H1 (cell line): ENCODE measurements at regions not wholly inside any gene's neighbourhood (a gene's known extent, or its start where the extent isn't known, plus 50 kb on each side); places are given as distances from the start of the nearest gene placed in this dataset.

ENCODE experiments used
- CTCF ChIA-PET: fragments of 300-600 bp; sonication (Branson Sonifier 250); formaldehyde crosslinking; loops from one replicate; lab custom pipeline; 2021; ENCODE audit not compliant: partially characterized antibody; lab: Charles Lee
- POLR2A ChIA-PET: fragments of 300-600 bp; sonication (Branson Sonifier 250); formaldehyde crosslinking; loops from one replicate; lab custom pipeline; 2021; ENCODE audit warnings: inconsistent platforms; ENCODE audit not compliant: partially characterized antibody; lab: Charles Lee
- DNase-seq, 2 experiments: peaks; one replicate each; pipeline versions ENCODE4 v3.0.0 to v3.0.0-alpha.2; 2010 to 2022; ENCODE audit warnings: low spot score in 2 of 2, low read depth in 1 of 2, mixed read lengths in 1 of 2
- FAIRE-seq: peaks from 2 replicates; lab custom pipeline; 2011; peaks lifted over from hg19 to GRCh38; lab: Jason Lieb, UNC
- H2AFZ ChIP-seq: 2 replicates; pipeline ENCODE4 v1.8.1; 2012; ENCODE audit warnings: low read length, inconsistent platforms
- H2AK5ac ChIP-seq: 2 replicates; pipeline ENCODE4 v1.6.1; 2013; ENCODE audit warnings: low read depth, low read length
- H2BK120ac ChIP-seq: replicated peaks from 2 replicates; pipeline ENCODE3; 2013; ENCODE audit warnings: low read depth, low read length, inconsistent platforms
- H2BK12ac ChIP-seq: 2 replicates; pipeline ENCODE4 v1.6.1; 2013; ENCODE audit warnings: low read depth, low read length
- H2BK15ac ChIP-seq: 2 replicates; pipeline ENCODE4 v1.6.1; 2013; ENCODE audit warnings: low read length
- H2BK20ac ChIP-seq: 2 replicates; pipeline ENCODE4 v1.6.1; 2013; ENCODE audit warnings: low read length
- H2BK5ac ChIP-seq: 2 replicates; pipeline ENCODE4 v1.6.1; 2013; ENCODE audit warnings: low read depth, low read length
- H3K14ac ChIP-seq: 2 replicates; pipeline ENCODE4 v1.6.1; 2013; ENCODE audit warnings: inconsistent platforms; ENCODE audit not compliant: insufficient read length
- H3K18ac ChIP-seq: 2 replicates; pipeline ENCODE4 v1.6.1; 2013; ENCODE audit warnings: low read length; ENCODE audit errors: extremely low read depth
- H3K23ac ChIP-seq: 2 replicates; pipeline ENCODE4 v1.6.1; 2013; ENCODE audit warnings: inconsistent platforms; ENCODE audit not compliant: insufficient read length
- H3K23me2 ChIP-seq: 2 replicates; pipeline ENCODE4 v1.6.1; 2013; ENCODE audit warnings: low read depth, low read length
- H3K27ac ChIP-seq: 2 replicates; pipeline ENCODE4 v1.6.1; 2011; ENCODE audit warnings: low read depth, low read length, inconsistent platforms
- H3K27me3 ChIP-seq, 4 experiments: replicated peaks in 1 of 4; 1 replicate in 1 of 4; 2 replicates in 3 of 4; pipeline versions ENCODE4 v1.6.1 to v1.8.1; 2011 to 2013; ENCODE audit warnings: low read length in 3 of 4, mild to moderate bottlenecking in 3 of 4, inconsistent platforms in 2 of 4, mixed read lengths in 2 of 4, moderate library complexity in 1 of 4; ENCODE audit not compliant: control insufficient read depth in 3 of 4, insufficient read depth in 3 of 4; ENCODE audit errors: extremely low read depth in 1 of 4
- H3K36me3 ChIP-seq, 4 experiments: 2 replicates each; pipeline versions ENCODE4 v1.6.1 to v1.8.1; 2011 to 2013; ENCODE audit warnings: mild to moderate bottlenecking in 4 of 4, low read length in 3 of 4, moderate library complexity in 2 of 4, control low read depth in 1 of 4, inconsistent platforms in 1 of 4; ENCODE audit not compliant: insufficient read depth in 4 of 4, control insufficient read depth in 2 of 4
- H3K4ac ChIP-seq: replicated peaks from 2 replicates; pipeline ENCODE3; 2013; ENCODE audit warnings: low read length, low read depth, mixed read lengths, inconsistent platforms; ENCODE audit not compliant: insufficient read length
- H3K4me1 ChIP-seq, 4 experiments: replicated peaks in 1 of 4; 1 replicate in 1 of 4; 2 replicates in 3 of 4; pipeline versions ENCODE4 v1.6.1 to v1.8.1; 2011 to 2013; ENCODE audit warnings: low read length in 3 of 4, inconsistent platforms in 2 of 4, mixed read lengths in 1 of 4; ENCODE audit not compliant: insufficient read depth in 4 of 4, control insufficient read depth in 3 of 4
- H3K4me2 ChIP-seq, 2 experiments: 2 replicates each; pipeline versions ENCODE4 v1.6.1 to v1.8.1; 2011 to 2013; ENCODE audit warnings: low read depth in 2 of 2, low read length in 2 of 2, control low read depth in 1 of 2, inconsistent platforms in 1 of 2, mild to moderate bottlenecking in 1 of 2; ENCODE audit not compliant: insufficient read depth in 1 of 2
- H3K4me3 ChIP-seq, 4 experiments: fragments of 200-600, 300-600 bp in 1 of 4; sonication (generic), shearing (Covaris generic), sonication (Bioruptor Twin) in 1 of 4; 2 replicates each; pipeline versions ENCODE4 v1.5.1 to v1.8.1; 2011 to 2016; ENCODE audit warnings: low read length in 4 of 4, low read depth in 3 of 4, control low read depth in 2 of 4, inconsistent platforms in 2 of 4, mild to moderate bottlenecking in 2 of 4, mixed read lengths in 1 of 4, moderate library complexity in 1 of 4; ENCODE audit not compliant: insufficient read depth in 2 of 4; ENCODE audit errors: extremely low read depth in 1 of 4
- H3K56ac ChIP-seq: replicated peaks from 2 replicates; pipeline ENCODE3; 2013; ENCODE audit warnings: low read depth, mild to moderate bottlenecking, mixed read lengths, low read length, inconsistent platforms; ENCODE audit not compliant: insufficient read length
- H3K79me1 ChIP-seq: 2 replicates; pipeline ENCODE4 v1.6.1; 2013; ENCODE audit warnings: low read depth, low read length, control low read depth
- H3K79me2 ChIP-seq, 2 experiments: 2 replicates each; pipeline versions ENCODE4 v1.6.1 to v1.8.1; 2012 to 2013; ENCODE audit warnings: low read length in 2 of 2, mild to moderate bottlenecking in 2 of 2, inconsistent platforms in 1 of 2; ENCODE audit not compliant: insufficient read depth in 2 of 2, control insufficient read depth in 1 of 2
- H3K9ac ChIP-seq, 4 experiments: replicated peaks in 1 of 4; 1 replicate in 1 of 4; 2 replicates in 3 of 4; pipeline versions ENCODE4 v1.6.1 to v1.8.1; 2011 to 2013; ENCODE audit warnings: low read depth in 3 of 4, low read length in 3 of 4, control low read depth in 2 of 4, mild to moderate bottlenecking in 2 of 4, moderate library complexity in 2 of 4, inconsistent platforms in 1 of 4; ENCODE audit errors: extremely low read depth in 1 of 4
- H3K9me3 ChIP-seq, 2 experiments: 2 replicates each; pipeline versions ENCODE4 v1.6.1 to v1.8.1; 2012 to 2013; ENCODE audit warnings: mild to moderate bottlenecking in 2 of 2, moderate library complexity in 2 of 2, control low read depth in 1 of 2, inconsistent platforms in 1 of 2, low read depth in 1 of 2, low read length in 1 of 2, mixed read lengths in 1 of 2; ENCODE audit not compliant: insufficient read depth in 2 of 2
- H4K20me1 ChIP-seq, 2 experiments: replicated peaks in 1 of 2; 2 replicates each; pipeline versions ENCODE3 to v1.8.1; 2011 to 2013; ENCODE audit warnings: inconsistent platforms in 2 of 2, low read length in 2 of 2, mild to moderate bottlenecking in 1 of 2; ENCODE audit not compliant: insufficient read depth in 2 of 2, control insufficient read depth in 1 of 2
- H4K5ac ChIP-seq: 2 replicates; pipeline ENCODE4 v1.6.1; 2013; ENCODE audit warnings: low read length, low read depth, mixed read lengths, inconsistent platforms; ENCODE audit not compliant: insufficient read length
- H4K8ac ChIP-seq: 2 replicates; pipeline ENCODE4 v1.8.0; 2013; ENCODE audit warnings: mild to moderate bottlenecking, moderate library complexity, low read length, inconsistent platforms; ENCODE audit not compliant: insufficient read depth; ENCODE audit errors: extremely low read depth
- H4K91ac ChIP-seq: replicated peaks from 2 replicates; pipeline ENCODE3; 2013; ENCODE audit warnings: low read length, mixed read lengths, inconsistent platforms; ENCODE audit not compliant: insufficient read length
- ASH2L ChIP-seq: fragments of 200-600, 300-600 bp; sonication (generic); IDR thresholded peaks from one replicate; pipeline ENCODE4 v1.7.1; 2017; ENCODE audit warnings: low read length
- BCL11A ChIP-seq, 2 experiments: IDR thresholded peaks; one replicate each; pipeline ENCODE4 v1.6.1; 2011; ENCODE audit warnings: low read depth in 2 of 2, low read length in 2 of 2, mild to moderate bottlenecking in 2 of 2
- BRCA1 ChIP-seq: IDR thresholded peaks from 2 replicates; pipeline ENCODE4 v1.6.1; 2012; ENCODE audit warnings: low read depth, low read length, improper control_type of control experiment
- CHD2 ChIP-seq: IDR thresholded peaks from 2 replicates; pipeline ENCODE4 v1.6.1; 2012; ENCODE audit warnings: low read length, improper control_type of control experiment
- FOSL1 ChIP-seq: IDR thresholded peaks from 2 replicates; pipeline ENCODE4 v1.6.1; 2011; ENCODE audit warnings: mild to moderate bottlenecking, low read depth, low read length, moderate library complexity; ENCODE audit not compliant: insufficient read depth
- HDAC2 ChIP-seq, 2 experiments: fragments of 300-600 bp in 1 of 2; sonication (generic) in 1 of 2; IDR thresholded peaks; 2 replicates each; pipeline ENCODE4 v1.6.1; 2011 to 2012; ENCODE audit warnings: low read depth in 2 of 2, low read length in 2 of 2, mild to moderate bottlenecking in 2 of 2, moderate library complexity in 2 of 2, borderline replicate concordance in 1 of 2, inconsistent platforms in 1 of 2
- RNF2 ChIP-seq: fragments of 200-900, 300-1000 bp; sonication (generic); IDR thresholded peaks from 2 replicates; pipeline ENCODE4 v1.7.1; 2016; ENCODE audit warnings: borderline replicate concordance, low read depth, mild to moderate bottlenecking, antibody characterized with exemption, low read length; ENCODE audit not compliant: poor library complexity, severe bottlenecking; ENCODE audit errors: missing control alignments
- SIRT6 ChIP-seq: IDR thresholded peaks from one replicate; pipeline ENCODE4 v1.7.1; 2012; ENCODE audit warnings: low read length, inconsistent platforms
- TF ChIP-seq, protein P1 (sequence below): IDR thresholded peaks from 2 replicates; pipeline ENCODE4 v1.6.1; 2011; ENCODE audit warnings: low read length, improper control_type of control experiment

DNA sequence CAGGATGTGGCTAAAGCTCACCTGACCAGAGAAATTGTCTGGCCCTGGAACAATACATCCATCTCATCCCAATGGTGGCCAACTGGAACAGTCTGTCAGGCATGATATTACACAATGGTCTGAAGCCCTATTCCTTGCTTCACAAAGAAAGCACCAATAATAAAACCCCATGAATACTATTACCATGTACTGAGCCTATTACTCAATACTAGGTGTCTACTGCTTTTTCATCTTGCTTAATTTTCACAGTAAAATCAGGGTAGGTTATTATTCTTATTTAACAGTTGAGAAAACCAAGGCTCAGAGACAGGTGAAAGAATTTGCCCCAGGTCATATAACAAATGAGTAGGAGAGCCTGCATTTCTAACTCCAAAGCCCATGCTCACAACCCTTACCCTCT is 68.9 kb upstream of the CAPRIN1 start:
- H4K91ac ChIP-seq = no peak overlapping the region
- no peak overlapping the region for H3K23ac ChIP-seq
- no peak overlapping the region for H3K56ac ChIP-seq
- H2BK12ac ChIP-seq = no peak overlapping the region
- no peak overlapping the region for H3K18ac ChIP-seq
- no peak overlapping the region for H2AK5ac ChIP-seq
- H2BK15ac ChIP-seq = no peak overlapping the region
- no peak overlapping the region for H2BK5ac ChIP-seq
- no peak overlapping the region for H3K27ac ChIP-seq
- H3K9ac ChIP-seq = no peak overlapping the region
- no peak overlapping the region for H2BK120ac ChIP-seq
- no peak overlapping the region for H3K4ac ChIP-seq
- H4K20me1 ChIP-seq = no peaks in the 10 kb centered on the region
- no peaks in the 10 kb centered on the region for H3K4me1 ChIP-seq
- POLR2A ChIA-PET = interaction anchor here (0.6 to 1.0 kb wide), 2 partner anchors 95 to 119 kb away, joined by 3 read pairs; no protein-coding TSS in a partner anchor
- DNase-seq (no peak), FAIRE-seq (no peak)
- peaks cover 0 to 7% of the 10 kb centered on the region in 2 experiments; a peak in 2 of 4 replicates for H3K9me3 ChIP-seq
- H3K79me2 ChIP-seq = no peaks in the 10 kb centered on the region
- H2AFZ ChIP-seq = no peak overlapping the region
- H4K8ac ChIP-seq = no peak overlapping the region
- H3K36me3 ChIP-seq = no peaks in the 10 kb centered on the region
- H3K79me1 ChIP-seq = no peaks in the 10 kb centered on the region
- H3K23me2 ChIP-seq = no peaks in the 10 kb centered on the region
- H4K5ac ChIP-seq = no peak overlapping the region
- H3K4me3 ChIP-seq = no peak overlapping the region
- CTCF ChIA-PET = interaction anchor here (0.7 to 19.3 kb wide), 6 partner anchors 11 to 174 kb away, joined by 3 to 326 read pairs (median 6); no protein-coding TSS in a partner anchor
- TF ChIP-seq SIRT6 (no peak), CHD2 (no peak), ASH2L (no peak), RNF2 (no peak), FOSL1 (no peak), BCL11A (IDR thresholded peaks at IDR 0.05; ENCODE audit: low read depth in 2 of 2, low read length in 2 of 2) (no peak), HDAC2 (IDR thresholded peaks at IDR 0.05; ENCODE audit: borderline replicate concordance in 1 of 2, low read depth in 2 of 2, low read length in 2 of 2) (no peak), BRCA1 (no peak)
- TF ChIP-seq, protein P1, sequence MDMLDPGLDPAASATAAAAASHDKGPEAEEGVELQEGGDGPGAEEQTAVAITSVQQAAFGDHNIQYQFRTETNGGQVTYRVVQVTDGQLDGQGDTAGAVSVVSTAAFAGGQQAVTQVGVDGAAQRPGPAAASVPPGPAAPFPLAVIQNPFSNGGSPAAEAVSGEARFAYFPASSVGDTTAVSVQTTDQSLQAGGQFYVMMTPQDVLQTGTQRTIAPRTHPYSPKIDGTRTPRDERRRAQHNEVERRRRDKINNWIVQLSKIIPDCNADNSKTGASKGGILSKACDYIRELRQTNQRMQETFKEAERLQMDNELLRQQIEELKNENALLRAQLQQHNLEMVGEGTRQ = no peak
- H3K4me2 ChIP-seq = no peak overlapping the region
- no peaks in the 10 kb centered on the region for H3K27me3 ChIP-seq
- H2BK20ac ChIP-seq = no peak overlapping the region
- H3K14ac ChIP-seq = no peak overlapping the region
